Mucosa of descending colon (tissue), 3 donors: ENCODE measurements at regions not wholly inside any gene's neighbourhood (a gene's known extent, or its start where the extent isn't known, plus 50 kb on each side); places are given as distances from the start of the nearest gene placed in this dataset.
"Not testable (repeated sequence)": the region's sequence is repeated elsewhere in the genome, so short reads cannot be mapped to it uniquely, and the experiment has no call there.

ENCODE experiments used
- ATAC-seq: fragments of 200-7000 bp; cut with Tn5 transposase; one replicate; pipeline ENCODE4 v1.9.1; 2020; ENCODE audit warnings: mild to moderate bottlenecking, moderate library complexity
- DNase-seq, 3 donors: peaks; one replicate each; pipeline ENCODE4 v3.0.0-alpha.2; 2020
- H3K36me3 ChIP-seq: fragments of 200-600 bp; one replicate; pipeline ENCODE4 v1.8.0; 2021; ENCODE audit warnings: low read depth, mild to moderate bottlenecking
- H3K4me1 ChIP-seq: fragments of 200-600 bp; one replicate; pipeline ENCODE4 v1.8.0; 2021; ENCODE audit warnings: low read depth, mild to moderate bottlenecking
- H3K4me3 ChIP-seq: fragments of 200-600 bp; one replicate; pipeline ENCODE4 v1.8.0; 2021; ENCODE audit warnings: mild to moderate bottlenecking
- H3K9me3 ChIP-seq: fragments of 200-600 bp; one replicate; pipeline ENCODE4 v1.8.0; 2021; ENCODE audit warnings: mild to moderate bottlenecking
- intact Hi-C, 2 donors: fragments of 100-400 bp; cut with DNase I in 1 of 2; cut with micrococcal nuclease in 1 of 2; formaldehyde crosslinking; loops; one replicate each; pipeline versions ENCODE4 v1.11.0 to v1.11.1; 2022; cut with DNase I, micrococcal nuclease
- TF ChIP-seq, protein P1 (sequence below): fragments of 200-600 bp; IDR thresholded peaks from one replicate; pipeline ENCODE4 v1.8.0; 2022; ENCODE audit warnings: antibody characterized with exemption, mild to moderate bottlenecking
- donor health status: DM: no; HTN: no; CAD: no; lungs with moderate emphysema.
- donor health status: DM: no; HTN: no; CAD: no.
- donor health status: DM: no; HTN: yes; CAD: no.

GRCh38 chr17:13888056-13888609 is 181.2 kb upstream of the COX10 start:
- ATAC-seq, result no peak
- H3K4me1 ChIP-seq, result no peaks in the 10 kb centered on the region
- H3K36me3 ChIP-seq, result no peaks in the 10 kb centered on the region
- TF ChIP-seq, protein P1, sequence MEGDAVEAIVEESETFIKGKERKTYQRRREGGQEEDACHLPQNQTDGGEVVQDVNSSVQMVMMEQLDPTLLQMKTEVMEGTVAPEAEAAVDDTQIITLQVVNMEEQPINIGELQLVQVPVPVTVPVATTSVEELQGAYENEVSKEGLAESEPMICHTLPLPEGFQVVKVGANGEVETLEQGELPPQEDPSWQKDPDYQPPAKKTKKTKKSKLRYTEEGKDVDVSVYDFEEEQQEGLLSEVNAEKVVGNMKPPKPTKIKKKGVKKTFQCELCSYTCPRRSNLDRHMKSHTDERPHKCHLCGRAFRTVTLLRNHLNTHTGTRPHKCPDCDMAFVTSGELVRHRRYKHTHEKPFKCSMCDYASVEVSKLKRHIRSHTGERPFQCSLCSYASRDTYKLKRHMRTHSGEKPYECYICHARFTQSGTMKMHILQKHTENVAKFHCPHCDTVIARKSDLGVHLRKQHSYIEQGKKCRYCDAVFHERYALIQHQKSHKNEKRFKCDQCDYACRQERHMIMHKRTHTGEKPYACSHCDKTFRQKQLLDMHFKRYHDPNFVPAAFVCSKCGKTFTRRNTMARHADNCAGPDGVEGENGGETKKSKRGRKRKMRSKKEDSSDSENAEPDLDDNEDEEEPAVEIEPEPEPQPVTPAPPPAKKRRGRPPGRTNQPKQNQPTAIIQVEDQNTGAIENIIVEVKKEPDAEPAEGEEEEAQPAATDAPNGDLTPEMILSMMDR, result no peak
- intact Hi-C loops, result no loop called here
- peak in 1 of 3 donors; percentile 13 for DNase-seq
- no peak overlapping the region for H3K4me3 ChIP-seq
- H3K9me3 ChIP-seq, result no peaks in the 10 kb centered on the region

- H3K36me3 ChIP-seq, DNase-seq, intact Hi-C loops, H3K9me3 ChIP-seq, H3K4me3 ChIP-seq, H3K4me1 ChIP-seq, ATAC-seq: not testable (repeated sequence)
Measured at GRCh38 chr17:13908971-13909370, 160.3 kb upstream of the COX10 start.

DNA sequence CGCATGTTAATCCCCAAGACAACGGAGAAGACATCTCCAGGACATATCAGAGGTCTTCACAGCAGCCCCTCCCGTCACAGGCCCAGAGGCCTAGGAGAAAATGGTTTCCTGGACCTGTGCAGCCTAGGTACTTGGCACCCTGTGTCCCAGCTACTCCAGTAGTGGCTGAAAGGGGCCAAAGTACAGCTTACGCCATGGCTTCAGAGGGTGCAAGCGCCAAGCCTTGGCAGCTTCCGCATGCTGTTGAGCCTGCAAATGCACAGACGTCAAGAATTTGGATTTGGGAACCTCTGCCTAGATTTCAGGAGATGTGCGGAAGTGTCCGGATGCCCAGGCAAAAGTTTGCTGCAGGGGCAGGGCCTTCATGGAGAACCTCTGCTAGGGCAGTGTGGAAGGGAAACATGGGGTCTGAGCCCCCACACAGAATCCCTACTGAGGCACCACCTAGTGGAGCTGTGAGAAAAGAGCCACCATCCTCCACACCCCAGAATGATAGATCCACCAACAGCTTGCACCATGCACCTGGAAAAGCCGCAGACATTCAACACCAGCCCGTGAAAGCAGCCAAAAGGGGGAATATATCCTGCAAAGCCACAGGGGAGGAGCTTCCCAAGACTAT is 159.3 kb upstream of the COX10 start:
- no peaks in the 10 kb centered on the region for H3K9me3 ChIP-seq
- H3K4me3 ChIP-seq, result no peak overlapping the region
- no peak for ATAC-seq
- H3K36me3 ChIP-seq, result no peaks in the 10 kb centered on the region
- intact Hi-C loops, result no loop called here
- TF ChIP-seq, protein P1, result no peak
- no peaks in the 10 kb centered on the region for H3K4me1 ChIP-seq
- DNase-seq, result no peak

DNA sequence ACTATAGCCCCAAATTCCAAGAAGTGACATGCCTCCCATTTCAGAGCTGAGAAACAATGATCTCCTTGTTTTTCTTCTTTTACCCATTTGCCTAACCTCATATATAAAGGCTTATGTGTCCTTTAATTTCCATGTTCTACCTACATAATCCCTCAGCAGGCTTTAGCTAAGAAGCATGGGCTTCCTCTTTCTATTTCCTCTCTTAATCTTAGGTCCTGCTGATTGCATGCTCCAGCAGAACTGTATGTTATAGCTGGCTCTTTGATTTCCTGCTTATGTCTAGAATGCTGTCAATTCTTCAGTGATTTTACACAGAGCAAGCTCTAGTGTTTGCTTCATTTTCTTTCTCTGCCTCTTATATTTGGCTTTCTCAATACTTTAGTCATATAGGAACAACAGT is 151.7 kb upstream of the COX10 start:
- Histone ChIP-seq H3K4me1 (no peaks in the 10 kb centered on the region), H3K36me3 (no peaks in the 10 kb centered on the region), H3K9me3 (no peaks in the 10 kb centered on the region), H3K4me3 (no peak overlapping the region)
- TF ChIP-seq, protein P1, result no peak
- DNase-seq (no peak), ATAC-seq (peak; percentile 33)
- intact Hi-C loops, result no loop called here

DNA sequence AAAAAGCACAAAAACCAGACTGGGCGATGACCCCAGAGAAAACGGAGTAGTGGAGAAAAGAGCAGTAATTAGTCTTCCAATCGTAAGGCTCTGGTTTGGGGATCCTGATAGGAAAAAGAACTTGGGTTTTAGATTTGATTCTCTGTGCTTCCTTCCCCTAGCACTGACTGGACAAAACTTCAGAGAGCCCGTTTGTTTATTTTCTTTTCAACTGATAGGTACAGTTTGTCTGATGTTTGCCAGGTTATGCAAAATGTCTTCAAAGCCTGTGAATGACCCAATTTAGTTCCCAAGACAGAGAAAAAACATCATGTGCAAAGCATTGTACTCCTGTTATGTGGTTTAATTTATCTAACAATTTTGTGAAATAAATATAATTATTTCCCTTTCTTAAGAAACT is 151.1 kb upstream of the COX10 start:
- no peak for ATAC-seq
- no peaks in the 10 kb centered on the region for H3K4me1 ChIP-seq

GRCh38 chr17:13919818-13920217 is 149.5 kb upstream of the COX10 start:
- Histone ChIP-seq H3K4me1 (no peaks in the 10 kb centered on the region), H3K9me3 (no peaks in the 10 kb centered on the region), H3K36me3 (no peaks in the 10 kb centered on the region), H3K4me3 (no peak overlapping the region)
- ATAC-seq (no peak), DNase-seq (no peak)
- intact Hi-C loops, result no loop called here
- TF ChIP-seq, protein P1, result no peak

More for the DNA sequence above, 151.1 kb upstream of the COX10 start:
- Histone ChIP-seq H3K9me3 (no peaks in the 10 kb centered on the region), H3K36me3 (no peaks in the 10 kb centered on the region), H3K4me3 (no peak overlapping the region)
- DNase-seq, result no peak
- TF ChIP-seq, protein P1, result no peak
- intact Hi-C loops, result no loop called here
